Transverse colon (tissue), 4 donors: ENCODE measurements at regions not wholly inside any gene's neighbourhood (a gene's known extent, or its start where the extent isn't known, plus 50 kb on each side); places are given as distances from the start of the nearest gene placed in this dataset.

ENCODE experiments used
- POLR2AphosphoS5 ChIP-seq, 3 donors: sonication (generic); formaldehyde crosslinking; IDR thresholded peaks; one replicate each; pipeline ENCODE4 v1.6.1; 2016; ENCODE audit warnings: antibody characterized with exemption in 3 of 3
- TF ChIP-seq, protein P1 (sequence below), 5 experiments: fragments of 200-600 bp in 3 of 5; fragments of 450-650 bp in 2 of 5; sonication (generic) in 3 of 5; IDR thresholded peaks; 1 replicate in 2 of 5; 2 replicates in 3 of 5; pipeline ENCODE4 v1.5.1; 2016 to 2017; ENCODE audit warnings: antibody characterized with exemption in 5 of 5, inconsistent platforms in 3 of 5, mild to moderate bottlenecking in 2 of 5, moderate library complexity in 1 of 5

DNA sequence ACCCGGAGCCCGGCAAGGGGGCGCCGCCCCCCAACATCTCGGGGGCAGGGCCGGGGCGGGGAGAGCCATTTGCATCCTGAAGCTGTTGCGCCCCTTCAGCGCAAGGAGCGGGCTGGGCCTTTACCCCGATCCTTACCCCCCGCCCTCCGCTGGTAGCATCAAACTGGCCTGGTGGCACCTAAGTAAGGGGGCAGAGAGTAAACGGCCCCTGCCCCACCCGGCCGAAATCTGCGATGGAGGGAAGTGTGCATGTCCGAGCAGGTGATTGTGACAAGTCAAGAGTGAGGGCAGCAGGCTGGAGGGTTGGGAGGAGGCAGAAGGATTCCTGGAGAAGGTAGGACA is 101.2 kb downstream of the ESM1 start:
- TF ChIP-seq, protein P1, sequence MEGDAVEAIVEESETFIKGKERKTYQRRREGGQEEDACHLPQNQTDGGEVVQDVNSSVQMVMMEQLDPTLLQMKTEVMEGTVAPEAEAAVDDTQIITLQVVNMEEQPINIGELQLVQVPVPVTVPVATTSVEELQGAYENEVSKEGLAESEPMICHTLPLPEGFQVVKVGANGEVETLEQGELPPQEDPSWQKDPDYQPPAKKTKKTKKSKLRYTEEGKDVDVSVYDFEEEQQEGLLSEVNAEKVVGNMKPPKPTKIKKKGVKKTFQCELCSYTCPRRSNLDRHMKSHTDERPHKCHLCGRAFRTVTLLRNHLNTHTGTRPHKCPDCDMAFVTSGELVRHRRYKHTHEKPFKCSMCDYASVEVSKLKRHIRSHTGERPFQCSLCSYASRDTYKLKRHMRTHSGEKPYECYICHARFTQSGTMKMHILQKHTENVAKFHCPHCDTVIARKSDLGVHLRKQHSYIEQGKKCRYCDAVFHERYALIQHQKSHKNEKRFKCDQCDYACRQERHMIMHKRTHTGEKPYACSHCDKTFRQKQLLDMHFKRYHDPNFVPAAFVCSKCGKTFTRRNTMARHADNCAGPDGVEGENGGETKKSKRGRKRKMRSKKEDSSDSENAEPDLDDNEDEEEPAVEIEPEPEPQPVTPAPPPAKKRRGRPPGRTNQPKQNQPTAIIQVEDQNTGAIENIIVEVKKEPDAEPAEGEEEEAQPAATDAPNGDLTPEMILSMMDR (IDR thresholded peaks at IDR 0.05): no peak
- TF ChIP-seq POLR2AphosphoS5 (IDR thresholded peaks at IDR 0.05): no peak
